Fibroblast of lung (primary cell): ENCODE measurements at regions not wholly inside any gene's neighbourhood (a gene's known extent, or its start where the extent isn't known, plus 50 kb on each side); places are given as distances from the start of the nearest gene placed in this dataset.

Experiments used
- DNase-seq, 2 donors: peaks; one replicate each; pipeline versions ENCODE4 v3.0.0 to v3.0.0-alpha.2; 2010; ENCODE audit warnings: low read depth in 2 of 2
- H2AFZ ChIP-seq: 2 replicates; pipeline ENCODE4 v1.5.1; 2012; ENCODE audit warnings: low read length, control low read depth, inconsistent platforms
- H3K27ac ChIP-seq: 2 replicates; pipeline ENCODE4 v1.5.1; 2011; ENCODE audit warnings: low read length, control low read depth; ENCODE audit not compliant: insufficient read depth
- H3K27me3 ChIP-seq: 2 replicates; pipeline ENCODE4 v1.5.1; 2011; ENCODE audit warnings: mild to moderate bottlenecking, low read length; ENCODE audit not compliant: control insufficient read depth, insufficient read depth
- H3K36me3 ChIP-seq: 2 replicates; pipeline ENCODE4 v1.5.1; 2011; ENCODE audit warnings: low read length; ENCODE audit not compliant: control insufficient read depth, insufficient read depth
- H3K4me1 ChIP-seq: 2 replicates; pipeline ENCODE4 v1.5.1; 2011; ENCODE audit warnings: low read length; ENCODE audit not compliant: control insufficient read depth, insufficient read depth; ENCODE audit errors: extremely low read depth
- H3K4me2 ChIP-seq: 2 replicates; pipeline ENCODE4 v1.5.1; 2011; ENCODE audit warnings: low read length, control low read depth; ENCODE audit not compliant: insufficient read depth; ENCODE audit errors: extremely low read depth
- H3K4me3 ChIP-seq, 4 experiments: fragments of 200-600 bp in 1 of 4; sonication (generic) in 1 of 4; replicated peaks in 1 of 4; 2 replicates each; pipeline ENCODE4 v1.5.1; 2011 to 2016; ENCODE audit warnings: low read length in 4 of 4, low read depth in 3 of 4, mild to moderate bottlenecking in 3 of 4, control low read depth in 2 of 4, inconsistent platforms in 1 of 4, mixed read lengths in 1 of 4; ENCODE audit not compliant: insufficient read depth in 1 of 4; ENCODE audit errors: control extremely low read depth in 1 of 4
- H3K79me2 ChIP-seq: 2 replicates; pipeline ENCODE4 v1.5.1; 2012; ENCODE audit warnings: mild to moderate bottlenecking, low read length, inconsistent platforms; ENCODE audit not compliant: control insufficient read depth, insufficient read depth
- H3K9ac ChIP-seq: 2 replicates; pipeline ENCODE4 v1.5.1; 2011; ENCODE audit warnings: mild to moderate bottlenecking, low read length, control low read depth; ENCODE audit not compliant: insufficient read depth
- H3K9me3 ChIP-seq: 2 replicates; pipeline ENCODE4 v1.5.1; 2012; ENCODE audit warnings: low read depth, low read length; ENCODE audit not compliant: control insufficient read depth, insufficient read depth
- H4K20me1 ChIP-seq: 2 replicates; pipeline ENCODE4 v1.5.1; 2011; ENCODE audit warnings: low read length; ENCODE audit not compliant: control insufficient read depth, insufficient read depth; ENCODE audit errors: extremely low read depth
- EZH2 ChIP-seq: IDR thresholded peaks from 2 replicates; pipeline ENCODE4 v1.5.1; 2012; ENCODE audit warnings: low read length, control low read depth, mild to moderate bottlenecking; ENCODE audit errors: missing control alignments
- TF ChIP-seq, protein P1 (sequence below), 2 donors: IDR thresholded peaks in 1 of 2; conservative IDR thresholded peaks in 1 of 2; 1 replicate in 1 of 2; 2 replicates in 1 of 2; pipeline ENCODE4 v1.5.1; 2011 to 2012; ENCODE audit warnings: low read length in 2 of 2, control low read depth in 1 of 2, inconsistent platforms in 1 of 2, low read depth in 1 of 2, mild to moderate bottlenecking in 1 of 2

DNA sequence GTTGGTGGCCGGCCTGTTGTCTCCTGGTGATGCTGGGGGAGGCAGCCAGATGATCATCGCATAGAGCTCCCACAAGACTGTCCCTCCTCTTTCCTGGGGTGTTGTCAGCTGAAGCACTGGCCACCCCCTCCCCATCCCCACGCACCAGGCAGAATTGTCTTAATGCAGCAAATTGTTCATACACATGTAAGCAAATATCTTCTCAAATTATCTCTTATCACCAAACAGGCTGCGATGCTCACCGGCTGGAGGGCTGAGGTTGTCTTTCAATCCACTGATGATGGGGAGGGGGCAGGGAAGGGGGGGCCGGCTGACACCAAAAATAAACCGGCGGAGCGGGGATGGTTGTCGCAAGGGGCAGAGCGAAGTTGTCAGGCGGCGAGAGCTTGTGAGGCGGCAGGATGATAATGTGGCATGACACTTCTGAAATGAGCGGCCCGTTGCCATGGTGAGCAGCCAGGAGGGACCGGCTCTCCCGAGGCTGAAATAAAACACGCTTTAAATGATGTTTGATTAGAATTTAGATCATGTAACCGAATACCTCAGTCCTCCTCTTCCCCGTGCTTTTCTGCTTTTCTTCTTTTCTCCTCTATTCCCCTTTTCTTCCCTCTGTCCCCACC, 59.8 kb downstream of the MRM1 start:
- TF ChIP-seq, protein P1, sequence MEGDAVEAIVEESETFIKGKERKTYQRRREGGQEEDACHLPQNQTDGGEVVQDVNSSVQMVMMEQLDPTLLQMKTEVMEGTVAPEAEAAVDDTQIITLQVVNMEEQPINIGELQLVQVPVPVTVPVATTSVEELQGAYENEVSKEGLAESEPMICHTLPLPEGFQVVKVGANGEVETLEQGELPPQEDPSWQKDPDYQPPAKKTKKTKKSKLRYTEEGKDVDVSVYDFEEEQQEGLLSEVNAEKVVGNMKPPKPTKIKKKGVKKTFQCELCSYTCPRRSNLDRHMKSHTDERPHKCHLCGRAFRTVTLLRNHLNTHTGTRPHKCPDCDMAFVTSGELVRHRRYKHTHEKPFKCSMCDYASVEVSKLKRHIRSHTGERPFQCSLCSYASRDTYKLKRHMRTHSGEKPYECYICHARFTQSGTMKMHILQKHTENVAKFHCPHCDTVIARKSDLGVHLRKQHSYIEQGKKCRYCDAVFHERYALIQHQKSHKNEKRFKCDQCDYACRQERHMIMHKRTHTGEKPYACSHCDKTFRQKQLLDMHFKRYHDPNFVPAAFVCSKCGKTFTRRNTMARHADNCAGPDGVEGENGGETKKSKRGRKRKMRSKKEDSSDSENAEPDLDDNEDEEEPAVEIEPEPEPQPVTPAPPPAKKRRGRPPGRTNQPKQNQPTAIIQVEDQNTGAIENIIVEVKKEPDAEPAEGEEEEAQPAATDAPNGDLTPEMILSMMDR (conservative IDR thresholded peaks at IDR 0.05 in 1 of 2, IDR thresholded peaks at IDR 0.05 in 1 of 2; ENCODE audit: low read depth in 1 of 2, low read length in 2 of 2), result no peak
- TF ChIP-seq EZH2, result no peak
- H3K27ac ChIP-seq, result no peak overlapping the region
- no peaks in the 10 kb centered on the region for H3K36me3 ChIP-seq
- H3K9ac ChIP-seq, result no peak overlapping the region
- DNase-seq, result no peak
- no peaks in the 10 kb centered on the region for H3K79me2 ChIP-seq
- no peak overlapping the region for H3K4me3 ChIP-seq
- H4K20me1 ChIP-seq, result no peaks in the 10 kb centered on the region
- no peaks in the 10 kb centered on the region for H3K4me1 ChIP-seq
- H3K9me3 ChIP-seq, result no peaks in the 10 kb centered on the region
- H3K4me2 ChIP-seq, result no peak overlapping the region
- no peak overlapping the region for H2AFZ ChIP-seq
- H3K27me3 ChIP-seq, result peaks cover 39% of the 10 kb centered on the region

DNA sequence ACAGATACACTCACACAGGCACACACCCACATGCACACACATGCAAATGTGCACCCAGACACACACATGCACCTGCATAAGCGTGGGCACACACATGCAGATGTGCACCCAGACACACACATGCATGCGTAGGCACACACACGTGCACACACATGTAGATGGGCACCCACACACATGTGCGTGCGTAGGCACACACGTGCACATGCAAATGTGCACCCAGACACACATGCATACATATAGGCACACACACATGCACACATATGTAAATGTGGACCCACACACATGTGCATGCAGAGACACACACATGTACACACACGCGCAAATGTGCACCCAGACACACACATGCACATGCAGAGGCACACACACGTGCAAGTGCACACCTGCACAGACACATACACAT, 60.3 kb downstream of the MRM1 start:
- H3K4me2 ChIP-seq, result no peak overlapping the region
- peaks cover 36% of the 10 kb centered on the region for H3K27me3 ChIP-seq
- no peak overlapping the region for H3K4me3 ChIP-seq
- no peak overlapping the region for H3K27ac ChIP-seq
- H2AFZ ChIP-seq, result no peak overlapping the region
- H3K9me3 ChIP-seq, result no peaks in the 10 kb centered on the region
- peak; percentile 26 for TF ChIP-seq EZH2
- TF ChIP-seq, protein P1 (conservative IDR thresholded peaks at IDR 0.05 in 1 of 2, IDR thresholded peaks at IDR 0.05 in 1 of 2; ENCODE audit: low read depth in 1 of 2, low read length in 2 of 2), result no peak
- no peaks in the 10 kb centered on the region for H3K36me3 ChIP-seq
- no peaks in the 10 kb centered on the region for H4K20me1 ChIP-seq
- H3K4me1 ChIP-seq, result no peaks in the 10 kb centered on the region
- H3K9ac ChIP-seq, result no peak overlapping the region
- H3K79me2 ChIP-seq, result no peaks in the 10 kb centered on the region
- DNase-seq, result no peak

DNA sequence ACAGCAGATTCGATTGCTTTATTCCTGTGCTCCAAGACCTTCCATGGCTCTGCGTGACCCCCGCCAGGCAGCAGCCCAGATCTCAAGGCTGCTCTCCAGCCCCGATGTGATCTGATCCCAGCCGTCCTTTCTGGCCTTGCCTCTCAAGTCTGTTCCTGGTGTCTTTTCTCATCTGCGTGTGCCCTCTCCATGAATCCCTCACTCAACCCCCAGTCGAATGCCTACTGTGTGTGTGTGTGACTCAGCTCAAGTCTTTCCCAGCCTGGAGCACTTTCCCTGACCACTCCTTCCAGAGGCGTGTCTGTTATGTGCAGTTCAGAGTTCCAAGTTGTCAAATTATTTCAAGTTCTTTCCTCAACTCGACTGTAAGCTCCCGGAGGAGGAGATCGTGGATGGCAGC, 64.0 kb downstream of the MRM1 start:
- Histone ChIP-seq H3K4me3 (no peak overlapping the region), H3K4me1 (no peaks in the 10 kb centered on the region), H3K79me2 (no peaks in the 10 kb centered on the region), H3K9me3 (no peaks in the 10 kb centered on the region), H2AFZ (no peak overlapping the region), H3K27me3 (peaks cover 14% of the 10 kb centered on the region), H3K27ac (no peak overlapping the region), H3K36me3 (no peaks in the 10 kb centered on the region), H4K20me1 (no peaks in the 10 kb centered on the region), H3K4me2 (no peak overlapping the region), H3K9ac (no peak overlapping the region)
- TF ChIP-seq EZH2, result no peak
- TF ChIP-seq, protein P1 (conservative IDR thresholded peaks at IDR 0.05 in 1 of 2, IDR thresholded peaks at IDR 0.05 in 1 of 2; ENCODE audit: low read depth in 1 of 2, low read length in 2 of 2), result no peak
- peak in 1 of 2 donors; percentile 23 for DNase-seq
